ENCODE measurements at regions not wholly inside any gene's neighbourhood (a gene's known extent, or its start where the extent isn't known, plus 50 kb on each side); places are given as distances from the start of the nearest gene placed in this dataset.

GRCh38 chr20:39252035-39252434 is 289.9 kb downstream of the DHX35 start:
- DNase-seq (ENCODE audit: low read depth in 1 of 2, low spot score in 1 of 2), result no peak
- H3K27me3 ChIP-seq (ENCODE audit: insufficient read depth, poor library complexity, severe bottlenecking), result no peaks in the 10 kb centered on the region
- no peak for TF ChIP-seq POLR2AphosphoS5 (IDR thresholded peaks at IDR 0.05; ENCODE audit: low read depth)
- no peak for TF ChIP-seq SPI1 (IDR thresholded peaks at IDR 0.05; ENCODE audit: borderline replicate concordance, low read depth)
- no peak for TF ChIP-seq CTCF (IDR thresholded peaks at IDR 0.05; ENCODE audit: insufficient read depth, low read length)
- no peak for TF ChIP-seq REST (IDR thresholded peaks at IDR 0.05; ENCODE audit: insufficient replicate concordance, low read depth)
- TF ChIP-seq GABPA (IDR thresholded peaks at IDR 0.05; ENCODE audit: low read depth), result no peak
- H3K4me3 ChIP-seq (replicated peaks; ENCODE audit: insufficient read depth, low read length), result no peak overlapping the region
- no peak overlapping the region for H3K27ac ChIP-seq (replicated peaks)

- Histone ChIP-seq H3K4me3 (replicated peaks; ENCODE audit: insufficient read depth, low read length) (no peak overlapping the region), H3K27me3 (ENCODE audit: insufficient read depth, poor library complexity, severe bottlenecking) (no peaks in the 10 kb centered on the region), H3K27ac (replicated peaks) (no peak overlapping the region)
- no peak for DNase-seq (ENCODE audit: low read depth in 1 of 2, low spot score in 1 of 2)
- TF ChIP-seq CTCF (IDR thresholded peaks at IDR 0.05; ENCODE audit: insufficient read depth, low read length) (no peak), POLR2AphosphoS5 (IDR thresholded peaks at IDR 0.05; ENCODE audit: low read depth) (no peak), GABPA (IDR thresholded peaks at IDR 0.05; ENCODE audit: low read depth) (no peak), SPI1 (IDR thresholded peaks at IDR 0.05; ENCODE audit: borderline replicate concordance, low read depth) (no peak), REST (IDR thresholded peaks at IDR 0.05; ENCODE audit: insufficient replicate concordance, low read depth) (no peak)
These were observed 287.7 kb downstream of the DHX35 start for GRCh38 chr20:39249798-39250197.

- TF ChIP-seq GABPA (IDR thresholded peaks at IDR 0.05; ENCODE audit: low read depth) (no peak), CTCF (IDR thresholded peaks at IDR 0.05; ENCODE audit: insufficient read depth, low read length) (no peak), SPI1 (IDR thresholded peaks at IDR 0.05; ENCODE audit: borderline replicate concordance, low read depth) (no peak), POLR2AphosphoS5 (IDR thresholded peaks at IDR 0.05; ENCODE audit: low read depth) (no peak), REST (IDR thresholded peaks at IDR 0.05; ENCODE audit: insufficient replicate concordance, low read depth) (no peak)
- Histone ChIP-seq H3K27ac (replicated peaks) (no peak overlapping the region), H3K27me3 (ENCODE audit: insufficient read depth, poor library complexity, severe bottlenecking) (no peaks in the 10 kb centered on the region), H3K4me3 (replicated peaks; ENCODE audit: insufficient read depth, low read length) (no peak overlapping the region)
- no peak for DNase-seq (ENCODE audit: low read depth in 1 of 2, low spot score in 1 of 2)
These were observed 286.8 kb downstream of the DHX35 start for GRCh38 chr20:39248862-39249485.
